DOHH2 (cell line): ENCODE measurements at regions not wholly inside any gene's neighbourhood (a gene's known extent, or its start where the extent isn't known, plus 50 kb on each side); places are given as distances from the start of the nearest gene placed in this dataset.

Experiments
- CTCF ChIP-seq: fragments of 200-600 bp; sonication (generic); IDR thresholded peaks from one replicate; pipeline ENCODE4 v1.5.1; 2014; ENCODE audit warnings: antibody characterized with exemption, mild to moderate bottlenecking, low read depth, low read length; ENCODE audit not compliant: poor library complexity, severe bottlenecking
- EZH2phosphoT487 ChIP-seq: fragments of 200-600 bp; sonication (generic); IDR thresholded peaks from 2 replicates; pipeline ENCODE4 v1.6.1; 2017; ENCODE audit warnings: borderline replicate concordance, mild to moderate bottlenecking, antibody characterized with exemption, low read length, moderate library complexity, mixed read lengths

DNA sequence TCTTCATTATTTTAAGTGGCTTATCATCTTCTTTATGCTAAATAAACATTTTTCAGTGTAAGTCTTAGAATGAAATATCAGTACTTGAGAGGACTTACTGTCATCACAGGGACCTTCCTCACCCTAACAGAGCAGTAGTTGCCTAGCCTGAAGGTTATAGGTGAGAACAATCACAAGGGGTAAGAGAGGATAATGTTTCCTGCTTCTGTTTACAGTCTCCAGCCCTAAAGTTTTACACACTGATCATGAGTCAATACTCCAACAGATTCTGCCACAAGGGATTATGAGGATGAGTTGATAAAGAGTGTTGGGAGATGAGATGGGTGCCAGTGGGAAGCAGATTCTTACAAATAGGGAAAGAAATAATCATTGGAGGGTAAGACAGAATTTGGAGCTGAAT, 265.1 kb upstream of the DAB2 start:
- TF ChIP-seq EZH2phosphoT487, result no peak
- no peak for TF ChIP-seq CTCF
